ENCODE measurements at regions not wholly inside any gene's neighbourhood (a gene's known extent, or its start where the extent isn't known, plus 50 kb on each side); places are given as distances from the start of the nearest gene placed in this dataset.

DNA sequence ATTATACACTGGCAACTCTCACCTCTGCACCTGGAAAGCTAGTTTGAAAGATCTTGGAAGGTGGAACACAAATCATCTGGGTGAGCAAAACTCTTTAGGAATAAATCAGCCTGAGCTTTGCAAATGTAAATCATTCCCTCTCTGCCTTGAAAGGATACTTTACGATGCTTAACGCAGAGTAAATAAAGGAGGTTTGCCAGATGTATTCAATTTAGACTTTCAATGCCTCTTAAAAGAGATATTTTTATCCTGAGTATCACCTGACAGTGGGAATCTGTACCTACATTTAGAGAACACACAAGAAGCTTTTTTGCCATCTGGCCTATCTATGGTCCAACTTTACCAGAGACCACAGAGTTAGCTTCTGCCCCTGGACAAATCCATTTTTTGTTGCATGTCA, 983.2 kb upstream of the CDH2 start:
- no peaks in the 10 kb centered on the region for H3K36me3 ChIP-seq (ENCODE audit: control insufficient read depth, insufficient read depth, low read length)
- no peak overlapping the region for H3K4me3 ChIP-seq (ENCODE audit: low read depth in 2 of 2, low read length in 2 of 2)
- CTCF ChIA-PET, result no interaction called here
- no TSS peak for BruUV-seq (replicated peaks)
- DNase-seq (ENCODE audit: low read depth, low spot score) (no peak), ATAC-seq (no peak)
- intact Hi-C loops (cut with micrococcal nuclease; ENCODE audit: unreplicated experiment) (no loop called here), in situ Hi-C loops (cut with HindIII; ENCODE audit: low pct_unique_long_range_greater_than_20kb, low sequenced_read_pairs) (no loop called here)
- no peak overlapping the region for H3K27ac ChIP-seq (ENCODE audit: low read length)
- no peaks in the 10 kb centered on the region for H3K9me3 ChIP-seq (ENCODE audit: control insufficient read depth, insufficient read depth, low read depth, low read length)
- TF ChIP-seq, protein P1, sequence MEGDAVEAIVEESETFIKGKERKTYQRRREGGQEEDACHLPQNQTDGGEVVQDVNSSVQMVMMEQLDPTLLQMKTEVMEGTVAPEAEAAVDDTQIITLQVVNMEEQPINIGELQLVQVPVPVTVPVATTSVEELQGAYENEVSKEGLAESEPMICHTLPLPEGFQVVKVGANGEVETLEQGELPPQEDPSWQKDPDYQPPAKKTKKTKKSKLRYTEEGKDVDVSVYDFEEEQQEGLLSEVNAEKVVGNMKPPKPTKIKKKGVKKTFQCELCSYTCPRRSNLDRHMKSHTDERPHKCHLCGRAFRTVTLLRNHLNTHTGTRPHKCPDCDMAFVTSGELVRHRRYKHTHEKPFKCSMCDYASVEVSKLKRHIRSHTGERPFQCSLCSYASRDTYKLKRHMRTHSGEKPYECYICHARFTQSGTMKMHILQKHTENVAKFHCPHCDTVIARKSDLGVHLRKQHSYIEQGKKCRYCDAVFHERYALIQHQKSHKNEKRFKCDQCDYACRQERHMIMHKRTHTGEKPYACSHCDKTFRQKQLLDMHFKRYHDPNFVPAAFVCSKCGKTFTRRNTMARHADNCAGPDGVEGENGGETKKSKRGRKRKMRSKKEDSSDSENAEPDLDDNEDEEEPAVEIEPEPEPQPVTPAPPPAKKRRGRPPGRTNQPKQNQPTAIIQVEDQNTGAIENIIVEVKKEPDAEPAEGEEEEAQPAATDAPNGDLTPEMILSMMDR (IDR thresholded peaks at IDR 0.05), result no peak
- TF ChIP-seq SIN3A (IDR thresholded peaks at IDR 0.05; ENCODE audit: borderline replicate concordance, insufficient read depth, low read depth, low read length), result no peak
- no peaks in the 10 kb centered on the region for H3K4me1 ChIP-seq (ENCODE audit: control insufficient read depth, insufficient read depth, low read length)
- no peaks in the 10 kb centered on the region for H3K27me3 ChIP-seq (ENCODE audit: control insufficient read depth, insufficient read depth, low read length)
- POLR2A ChIA-PET, result no interaction called here

DNA sequence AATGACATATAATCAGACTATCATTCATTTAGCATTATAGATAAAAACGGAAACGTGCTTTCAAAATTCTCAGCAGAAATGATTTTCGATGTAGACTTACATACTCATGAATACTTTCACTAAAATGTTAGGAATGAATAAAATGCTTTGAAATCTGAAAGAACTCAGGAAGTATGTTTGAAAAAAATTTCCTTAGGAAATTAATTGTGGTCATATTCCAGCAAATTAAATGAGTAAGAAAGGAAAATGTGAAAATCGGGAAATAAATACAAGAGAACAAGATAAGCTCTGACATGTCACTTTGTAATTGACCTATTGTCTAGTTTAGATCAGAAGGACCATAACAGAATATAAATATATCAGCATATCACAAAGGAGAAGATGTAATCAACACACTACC, 981.0 kb upstream of the CDH2 start:
- ChIA-PET CTCF (no interaction called here), POLR2A (no interaction called here)
- Histone ChIP-seq H3K4me1 (ENCODE audit: control insufficient read depth, insufficient read depth, low read length) (no peaks in the 10 kb centered on the region), H3K9me3 (ENCODE audit: control insufficient read depth, insufficient read depth, low read depth, low read length) (no peaks in the 10 kb centered on the region), H3K36me3 (ENCODE audit: control insufficient read depth, insufficient read depth, low read length) (no peaks in the 10 kb centered on the region), H3K27me3 (ENCODE audit: control insufficient read depth, insufficient read depth, low read length) (no peaks in the 10 kb centered on the region), H3K27ac (ENCODE audit: low read length) (no peak overlapping the region), H3K4me3 (ENCODE audit: low read depth in 2 of 2, low read length in 2 of 2) (no peak overlapping the region)
- no TSS peak for BruUV-seq (replicated peaks)
- ATAC-seq (no peak), DNase-seq (ENCODE audit: low read depth, low spot score) (no peak)
- no peak for TF ChIP-seq POLR2AphosphoS5 (IDR thresholded peaks at IDR 0.05; ENCODE audit: low read depth, low read length)
- TF ChIP-seq, protein P1 (IDR thresholded peaks at IDR 0.05), result no peak
- TF ChIP-seq TCF7L2 (IDR thresholded peaks at IDR 0.05; ENCODE audit: low read depth, low read length), result no peak
- in situ Hi-C loops (cut with HindIII; ENCODE audit: low pct_unique_long_range_greater_than_20kb, low sequenced_read_pairs), result no loop called here
- intact Hi-C loops (cut with micrococcal nuclease; ENCODE audit: unreplicated experiment), result no loop called here

DNA sequence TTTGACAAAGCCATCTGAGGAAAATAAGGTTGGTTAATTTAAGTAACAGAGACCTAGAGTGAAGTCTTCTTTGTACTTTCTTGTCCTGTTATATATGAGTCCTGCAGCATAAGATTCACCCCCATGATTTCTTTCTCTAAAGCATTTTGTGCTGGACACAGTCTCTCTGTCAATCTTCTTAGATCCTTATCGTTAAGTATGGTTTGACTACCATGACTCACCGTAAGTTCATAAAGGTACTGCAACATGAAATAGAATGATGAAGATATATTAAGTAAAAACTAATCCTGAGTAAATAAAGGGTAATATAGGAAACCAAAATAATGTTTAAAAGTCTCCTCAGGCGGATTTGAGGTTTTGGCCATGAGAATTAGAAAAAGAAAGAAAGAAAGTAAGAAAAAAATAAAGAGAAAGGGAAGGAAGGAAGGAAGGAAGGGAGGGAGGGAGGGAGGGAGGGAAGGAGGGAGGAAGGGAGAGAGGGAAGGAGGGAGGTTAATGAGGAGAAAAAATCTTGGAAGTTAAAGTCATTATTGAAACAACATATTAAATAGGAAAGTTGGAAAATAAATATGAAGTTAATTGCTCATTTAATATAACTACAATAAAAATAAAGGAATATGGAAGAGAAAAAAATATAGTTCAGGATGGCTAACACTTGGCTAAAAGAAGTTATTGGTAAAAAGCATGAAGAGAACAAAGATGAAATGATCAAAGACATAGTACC, 980.3 kb upstream of the CDH2 start:
- ATAC-seq (no peak), DNase-seq (ENCODE audit: low read depth, low spot score) (no peak)
- POLR2A ChIA-PET, result no interaction called here
- Histone ChIP-seq H3K4me3 (ENCODE audit: low read depth in 2 of 2, low read length in 2 of 2) (no peak overlapping the region; a peak in 1 of 4 replicates), H3K27ac (ENCODE audit: low read length) (no peak overlapping the region), H3K27me3 (ENCODE audit: control insufficient read depth, insufficient read depth, low read length) (no peaks in the 10 kb centered on the region), H3K9me3 (ENCODE audit: control insufficient read depth, insufficient read depth, low read depth, low read length) (no peaks in the 10 kb centered on the region), H3K36me3 (ENCODE audit: control insufficient read depth, insufficient read depth, low read length) (no peaks in the 10 kb centered on the region), H3K4me1 (ENCODE audit: control insufficient read depth, insufficient read depth, low read length) (no peaks in the 10 kb centered on the region)
- no TSS peak for BruUV-seq (replicated peaks)
- TF ChIP-seq POLR2AphosphoS5 (IDR thresholded peaks at IDR 0.05; ENCODE audit: low read depth, low read length), result no peak
- TF ChIP-seq TCF7L2 (IDR thresholded peaks at IDR 0.05; ENCODE audit: low read depth, low read length), result no peak
- TF ChIP-seq, protein P2, sequence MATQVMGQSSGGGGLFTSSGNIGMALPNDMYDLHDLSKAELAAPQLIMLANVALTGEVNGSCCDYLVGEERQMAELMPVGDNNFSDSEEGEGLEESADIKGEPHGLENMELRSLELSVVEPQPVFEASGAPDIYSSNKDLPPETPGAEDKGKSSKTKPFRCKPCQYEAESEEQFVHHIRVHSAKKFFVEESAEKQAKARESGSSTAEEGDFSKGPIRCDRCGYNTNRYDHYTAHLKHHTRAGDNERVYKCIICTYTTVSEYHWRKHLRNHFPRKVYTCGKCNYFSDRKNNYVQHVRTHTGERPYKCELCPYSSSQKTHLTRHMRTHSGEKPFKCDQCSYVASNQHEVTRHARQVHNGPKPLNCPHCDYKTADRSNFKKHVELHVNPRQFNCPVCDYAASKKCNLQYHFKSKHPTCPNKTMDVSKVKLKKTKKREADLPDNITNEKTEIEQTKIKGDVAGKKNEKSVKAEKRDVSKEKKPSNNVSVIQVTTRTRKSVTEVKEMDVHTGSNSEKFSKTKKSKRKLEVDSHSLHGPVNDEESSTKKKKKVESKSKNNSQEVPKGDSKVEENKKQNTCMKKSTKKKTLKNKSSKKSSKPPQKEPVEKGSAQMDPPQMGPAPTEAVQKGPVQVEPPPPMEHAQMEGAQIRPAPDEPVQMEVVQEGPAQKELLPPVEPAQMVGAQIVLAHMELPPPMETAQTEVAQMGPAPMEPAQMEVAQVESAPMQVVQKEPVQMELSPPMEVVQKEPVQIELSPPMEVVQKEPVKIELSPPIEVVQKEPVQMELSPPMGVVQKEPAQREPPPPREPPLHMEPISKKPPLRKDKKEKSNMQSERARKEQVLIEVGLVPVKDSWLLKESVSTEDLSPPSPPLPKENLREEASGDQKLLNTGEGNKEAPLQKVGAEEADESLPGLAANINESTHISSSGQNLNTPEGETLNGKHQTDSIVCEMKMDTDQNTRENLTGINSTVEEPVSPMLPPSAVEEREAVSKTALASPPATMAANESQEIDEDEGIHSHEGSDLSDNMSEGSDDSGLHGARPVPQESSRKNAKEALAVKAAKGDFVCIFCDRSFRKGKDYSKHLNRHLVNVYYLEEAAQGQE (IDR thresholded peaks at IDR 0.05; ENCODE audit: insufficient read depth in 1 of 2, low read depth in 2 of 2, low read length in 1 of 2), result no peak
- TF ChIP-seq, protein P1 (IDR thresholded peaks at IDR 0.05), result no peak
- no peak for TF ChIP-seq SIN3A (IDR thresholded peaks at IDR 0.05; ENCODE audit: borderline replicate concordance, insufficient read depth, low read depth, low read length)
- in situ Hi-C loops (cut with HindIII; ENCODE audit: low pct_unique_long_range_greater_than_20kb, low sequenced_read_pairs), result no loop called here
- intact Hi-C loops (cut with micrococcal nuclease; ENCODE audit: unreplicated experiment), result no loop called here
- CTCF ChIA-PET, result no interaction called here

All from Panc1 (cell line).